OCI-LY7 (cell line): ENCODE measurements at regions not wholly inside any gene's neighbourhood (a gene's known extent, or its start where the extent isn't known, plus 50 kb on each side); places are given as distances from the start of the nearest gene placed in this dataset.

Experiments used
- BruUV-seq: library from RNA; stranded (reverse); fragments of 400-500 nt; replicated peaks from 2 replicates; lab custom pipeline; 2021; lab: Mats Ljungman, UMichigan
- CTCF ChIA-PET: fragments of 300-600 bp; sonication (Branson Sonifier 250); formaldehyde crosslinking; loops from one replicate; lab custom pipeline; 2022; ENCODE audit warnings: antibody characterized with exemption; ENCODE audit not compliant: unreplicated experiment; lab: Charles Lee
- POLR2A ChIA-PET: fragments of 300-600 bp; sonication (Branson Sonifier 250); formaldehyde crosslinking; loops from one replicate; lab custom pipeline; 2022; ENCODE audit warnings: antibody characterized with exemption; lab: Charles Lee
- DNase-seq: peaks from one replicate; pipeline ENCODE4 v3.0.0-alpha.2; 2015; ENCODE audit warnings: low spot score
- H2AFZ ChIP-seq: fragments of 200-600 bp; sonication (generic), shearing (Covaris generic); 2 replicates; pipeline ENCODE4 v1.6.1; 2014; ENCODE audit warnings: mild to moderate bottlenecking, antibody characterized with exemption, low read length, moderate library complexity
- H3K27ac ChIP-seq: fragments of 200-600 bp; sonication (generic); 2 replicates; pipeline ENCODE4 v1.5.1; 2014; ENCODE audit warnings: mixed run types, low read depth, mild to moderate bottlenecking, moderate library complexity, low read length, inconsistent platforms; ENCODE audit not compliant: poor library complexity, severe bottlenecking
- H3K36me3 ChIP-seq: fragments of 200-600 bp; sonication (generic); 2 replicates; pipeline ENCODE4 v1.6.1; 2014; ENCODE audit warnings: mild to moderate bottlenecking, antibody characterized with exemption, low read length, moderate library complexity, mixed read lengths; ENCODE audit not compliant: insufficient read depth
- H3K4me1 ChIP-seq: fragments of 200-600 bp; sonication (generic); 2 replicates; pipeline ENCODE4 v1.5.1; 2014; ENCODE audit warnings: mild to moderate bottlenecking, low read length; ENCODE audit not compliant: insufficient read depth, poor library complexity, severe bottlenecking
- H3K4me2 ChIP-seq: fragments of 200-600 bp; sonication (generic); 2 replicates; pipeline ENCODE4 v1.6.1; 2014; ENCODE audit warnings: mild to moderate bottlenecking, low read length
- H3K4me3 ChIP-seq: fragments of 200-600 bp; sonication (generic); 2 replicates; pipeline ENCODE4 v1.5.1; 2014; ENCODE audit warnings: mild to moderate bottlenecking, low read depth, low read length; ENCODE audit not compliant: poor library complexity, severe bottlenecking
- H3K79me2 ChIP-seq: fragments of 200-600 bp; sonication (generic); 2 replicates; pipeline ENCODE4 v1.6.1; 2016; ENCODE audit warnings: low read depth, mild to moderate bottlenecking, low read length, moderate library complexity, mixed read lengths; ENCODE audit not compliant: insufficient read depth
- H3K9me2 ChIP-seq: fragments of 200-600 bp; sonication (generic); 2 replicates; pipeline ENCODE4 v1.6.1; 2016; ENCODE audit warnings: mild to moderate bottlenecking, low read length, mixed read lengths; ENCODE audit not compliant: insufficient read depth
- H3K9me3 ChIP-seq: fragments of 200-600 bp; sonication (generic); 2 replicates; pipeline ENCODE4 v1.6.1; 2014; ENCODE audit warnings: mild to moderate bottlenecking, mixed run types, low read length, mixed read lengths
- H4K20me1 ChIP-seq: fragments of 200-600 bp; sonication (generic); 2 replicates; pipeline ENCODE4 v1.6.1; 2014; ENCODE audit warnings: mild to moderate bottlenecking, antibody characterized with exemption, low read length, moderate library complexity, mixed read lengths; ENCODE audit not compliant: insufficient read depth
- CTCF ChIP-seq: fragments of 200-600 bp; sonication (generic); conservative IDR thresholded peaks from 2 replicates; pipeline ENCODE4 v1.5.1; 2014; ENCODE audit warnings: mild to moderate bottlenecking, antibody characterized with exemption, low read length, moderate library complexity, mixed read lengths
- EZH2phosphoT487 ChIP-seq: fragments of 200-600 bp; sonication (generic); IDR thresholded peaks from 2 replicates; pipeline ENCODE4 v1.6.1; 2018; ENCODE audit warnings: low read depth, borderline replicate concordance, mild to moderate bottlenecking, mixed run types, antibody characterized with exemption, low read length, moderate library complexity, mixed read lengths
- intact Hi-C: fragments of 100-400 bp; cut with micrococcal nuclease; formaldehyde crosslinking; loops from one replicate; pipeline ENCODE4 v1.10.0; 2022; ENCODE audit not compliant: unreplicated experiment

DNA sequence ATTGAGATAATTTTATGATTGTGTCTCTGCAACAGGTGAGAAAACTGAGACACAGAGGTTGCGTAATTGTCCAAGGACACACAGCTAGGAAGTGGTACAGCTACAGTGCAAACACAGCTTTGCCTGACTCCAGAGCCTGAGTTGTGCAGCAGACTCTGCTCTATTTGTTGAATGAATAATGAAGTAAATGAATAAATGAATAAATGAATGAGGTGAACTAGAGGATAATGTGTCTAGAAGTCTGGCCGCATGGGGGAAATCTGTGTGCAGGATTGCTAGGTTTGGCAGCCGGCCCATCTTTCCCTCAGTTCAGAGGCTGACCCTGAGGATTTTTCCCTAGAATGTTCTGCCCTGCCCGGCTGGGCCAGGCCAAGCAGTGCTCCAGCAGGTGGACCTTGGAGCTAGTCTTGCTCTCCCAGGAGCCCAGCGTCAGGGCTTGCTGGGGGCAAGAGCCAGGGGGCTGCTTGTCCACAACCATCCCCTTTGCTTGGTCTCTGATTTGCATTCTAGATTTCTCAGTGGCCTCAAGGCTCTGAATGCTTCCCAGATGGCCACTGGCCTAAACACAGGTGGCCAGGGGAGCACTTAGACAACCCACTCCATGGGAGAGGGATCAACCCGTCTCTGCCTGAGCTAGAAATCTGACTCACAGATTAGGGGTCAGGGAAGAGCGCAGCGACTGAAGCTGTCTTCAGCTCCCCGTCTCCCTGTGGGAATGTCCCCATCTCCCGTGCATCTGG is 225.2 kb downstream of the C12orf75 start:
- TF ChIP-seq EZH2phosphoT487 (no peak), CTCF (no peak)
- no peaks in the 10 kb centered on the region for H3K79me2 ChIP-seq
- H3K9me2 ChIP-seq = no peaks in the 10 kb centered on the region
- H3K4me2 ChIP-seq = no peak overlapping the region
- no peaks in the 10 kb centered on the region for H3K9me3 ChIP-seq
- no peak for DNase-seq
- H2AFZ ChIP-seq = no peak overlapping the region
- H3K4me3 ChIP-seq = no peak overlapping the region
- ChIA-PET POLR2A (no interaction called here), CTCF (no interaction called here)
- H3K4me1 ChIP-seq = no peaks in the 10 kb centered on the region
- intact Hi-C loops = no loop called here
- H4K20me1 ChIP-seq = no peaks in the 10 kb centered on the region
- H3K27ac ChIP-seq = no peak overlapping the region
- no TSS peak for BruUV-seq
- no peaks in the 10 kb centered on the region for H3K36me3 ChIP-seq

- no peaks in the 10 kb centered on the region for H3K79me2 ChIP-seq
- H3K4me1 ChIP-seq = no peaks in the 10 kb centered on the region
- no peak overlapping the region for H3K4me3 ChIP-seq
- H3K4me2 ChIP-seq = no peak overlapping the region
- ChIA-PET POLR2A (no interaction called here), CTCF (no interaction called here)
- no peaks in the 10 kb centered on the region for H4K20me1 ChIP-seq
- DNase-seq = no peak
- no TSS peak for BruUV-seq
- no peaks in the 10 kb centered on the region for H3K36me3 ChIP-seq
- no peak overlapping the region for H2AFZ ChIP-seq
- no peaks in the 10 kb centered on the region for H3K9me2 ChIP-seq
- H3K9me3 ChIP-seq = no peaks in the 10 kb centered on the region
- no peak overlapping the region for H3K27ac ChIP-seq
- intact Hi-C loops = no loop called here
- TF ChIP-seq EZH2phosphoT487 (no peak), CTCF (no peak)
These were observed 228.8 kb downstream of the C12orf75 start for GRCh38 chr12:105559310-105559709.

- no TSS peak for BruUV-seq
- no peak overlapping the region for H3K4me2 ChIP-seq
- H3K9me2 ChIP-seq = no peaks in the 10 kb centered on the region
- intact Hi-C loops = no loop called here
- no peaks in the 10 kb centered on the region for H3K9me3 ChIP-seq
- ChIA-PET POLR2A (interaction anchor here (0.6 kb wide), 1 partner anchor 22 kb away, joined by 3 read pairs; no protein-coding TSS in a partner anchor), CTCF (no interaction called here)
- TF ChIP-seq CTCF (no peak), EZH2phosphoT487 (no peak)
- H3K79me2 ChIP-seq = no peaks in the 10 kb centered on the region
- no peaks in the 10 kb centered on the region for H3K36me3 ChIP-seq
- H3K4me1 ChIP-seq = no peaks in the 10 kb centered on the region
- H2AFZ ChIP-seq = no peak overlapping the region
- H3K27ac ChIP-seq = no peak overlapping the region
- no peaks in the 10 kb centered on the region for H4K20me1 ChIP-seq
- DNase-seq = no peak
- no peak overlapping the region for H3K4me3 ChIP-seq
These were observed 231.2 kb downstream of the C12orf75 start for GRCh38 chr12:105561546-105562198.
